ENCODE measurements at regions not wholly inside any gene's neighbourhood (a gene's known extent, or its start where the extent isn't known, plus 50 kb on each side); places are given as distances from the start of the nearest gene placed in this dataset.

GRCh38 chr3:10717756-10718155 is 98.3 kb upstream of the SLC6A11 start:
- H3K9ac ChIP-seq (ENCODE audit: low read length), result no peak overlapping the region
- H3K27me3 ChIP-seq (ENCODE audit: insufficient read depth, low read length, poor library complexity), result no peaks in the 10 kb centered on the region
- no peak overlapping the region for H2BK120ac ChIP-seq (ENCODE audit: low read depth, low read length)
- no peaks in the 10 kb centered on the region for H3K79me2 ChIP-seq (ENCODE audit: control insufficient read depth, insufficient read depth, low read length)
- no peak overlapping the region for H3K27ac ChIP-seq (ENCODE audit: low read depth, low read length)
- no peaks in the 10 kb centered on the region for H3K4me1 ChIP-seq (ENCODE audit: control insufficient read depth, low read depth, low read length)
- no peak overlapping the region for H2BK15ac ChIP-seq (replicated peaks; ENCODE audit: low read depth)
- H2BK5ac ChIP-seq (ENCODE audit: low read length), result no peak overlapping the region
- no peaks in the 10 kb centered on the region for H3K79me1 ChIP-seq (ENCODE audit: low read length)
- H3K4me3 ChIP-seq (ENCODE audit: low read length), result no peak overlapping the region
- H3K4me2 ChIP-seq (ENCODE audit: low read length), result no peak overlapping the region
- no peak overlapping the region for H3K4ac ChIP-seq (ENCODE audit: low read depth, low read length)
- H4K8ac ChIP-seq (ENCODE audit: low read depth, low read length), result no peak overlapping the region
- H2AK5ac ChIP-seq (ENCODE audit: low read length), result no peak overlapping the region
- H3K36me3 ChIP-seq (ENCODE audit: control insufficient read depth, insufficient read depth, low read length), result no peaks in the 10 kb centered on the region
- no peak overlapping the region for H3K56ac ChIP-seq (ENCODE audit: low read length)
- no peak overlapping the region for H4K5ac ChIP-seq (ENCODE audit: low read length)
- no peak overlapping the region for H3K18ac ChIP-seq (ENCODE audit: low read length)
- DNase-seq, result no peak
- whole genome bisulfite sequencing (ENCODE audit: extremely low coverage, insufficient coverage, low lambda C conversion rate), result no CpG with 5 or more reads among the region's 4 CpGs
- H3K23ac ChIP-seq (ENCODE audit: low read length), result no peak overlapping the region

DNA sequence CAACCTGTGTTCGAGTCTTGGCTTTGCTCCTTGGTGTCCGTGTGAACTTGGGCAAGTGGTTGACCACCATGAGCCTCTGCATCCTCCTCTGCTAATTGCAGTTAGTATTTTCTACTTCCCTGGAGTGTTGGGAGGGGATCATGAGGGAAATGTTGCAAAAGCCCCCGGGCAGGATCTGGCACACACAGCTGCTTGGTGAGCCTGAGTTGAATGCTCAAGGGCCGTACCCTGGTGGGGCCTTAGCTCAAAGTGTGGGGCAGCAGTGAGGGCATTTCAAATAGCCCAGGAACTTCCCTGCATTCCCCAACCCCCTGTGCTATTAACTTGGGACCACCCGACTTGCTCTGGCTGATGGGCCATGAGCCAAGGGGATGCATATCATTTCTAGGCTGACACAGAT is 94.9 kb upstream of the SLC6A11 start:
- H2BK5ac ChIP-seq (ENCODE audit: low read length), result no peak overlapping the region
- no peak overlapping the region for H3K23ac ChIP-seq (ENCODE audit: low read length)
- no peak overlapping the region for H2AK5ac ChIP-seq (ENCODE audit: low read length)
- H3K27me3 ChIP-seq (ENCODE audit: insufficient read depth, low read length, poor library complexity), result no peaks in the 10 kb centered on the region
- no peaks in the 10 kb centered on the region for H3K79me1 ChIP-seq (ENCODE audit: low read length)
- H3K4me2 ChIP-seq (ENCODE audit: low read length), result no peak overlapping the region
- H2BK15ac ChIP-seq (replicated peaks; ENCODE audit: low read depth), result no peak overlapping the region
- no peak overlapping the region for H4K5ac ChIP-seq (ENCODE audit: low read length)
- H3K18ac ChIP-seq (ENCODE audit: low read length), result no peak overlapping the region
- H3K56ac ChIP-seq (ENCODE audit: low read length), result no peak overlapping the region
- H3K4ac ChIP-seq (ENCODE audit: low read depth, low read length), result no peak overlapping the region
- H3K79me2 ChIP-seq (ENCODE audit: control insufficient read depth, insufficient read depth, low read length), result no peaks in the 10 kb centered on the region
- H4K8ac ChIP-seq (ENCODE audit: low read depth, low read length), result no peak overlapping the region
- H3K4me1 ChIP-seq (ENCODE audit: control insufficient read depth, low read depth, low read length), result no peaks in the 10 kb centered on the region
- H3K36me3 ChIP-seq (ENCODE audit: control insufficient read depth, insufficient read depth, low read length), result no peaks in the 10 kb centered on the region
- H3K27ac ChIP-seq (ENCODE audit: low read depth, low read length), result no peak overlapping the region
- no peak overlapping the region for H3K9ac ChIP-seq (ENCODE audit: low read length)
- no peak overlapping the region for H3K4me3 ChIP-seq (ENCODE audit: low read length)
- DNase-seq, result no peak
- H2BK120ac ChIP-seq (ENCODE audit: low read depth, low read length), result no peak overlapping the region
- no CpG with 5 or more reads among the region's 5 CpGs for WGBS (ENCODE audit: extremely low coverage, insufficient coverage, low lambda C conversion rate)

DNA sequence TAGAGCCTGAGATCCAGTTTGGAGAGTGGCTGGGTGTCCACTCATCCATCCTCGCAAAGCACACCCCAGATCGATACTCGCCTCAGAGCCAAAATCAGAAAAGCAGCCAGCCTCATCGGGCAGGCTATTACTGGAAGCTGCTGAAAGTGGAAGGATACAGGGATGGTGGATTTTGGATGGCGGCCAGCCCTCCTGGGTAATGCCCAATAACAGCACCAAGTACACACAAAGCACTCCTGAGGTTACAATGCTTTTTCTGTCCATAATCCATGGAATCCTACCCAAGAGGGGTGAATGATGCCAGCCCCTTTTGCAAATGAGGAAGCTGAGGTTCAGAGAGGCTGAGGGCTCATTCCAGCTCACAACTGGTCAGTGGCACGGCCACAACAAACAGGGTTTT is 93.1 kb upstream of the SLC6A11 start:
- H2AK5ac ChIP-seq (ENCODE audit: low read length), result no peak overlapping the region
- WGBS (ENCODE audit: extremely low coverage, insufficient coverage, low lambda C conversion rate), result no CpG with 5 or more reads among the region's 6 CpGs

GRCh38 chr3:10723991-10724390 is 92.0 kb upstream of the SLC6A11 start:
- H3K4ac ChIP-seq (ENCODE audit: low read depth, low read length), result no peak overlapping the region
- no peaks in the 10 kb centered on the region for H3K27me3 ChIP-seq (ENCODE audit: insufficient read depth, low read length, poor library complexity)
- no peaks in the 10 kb centered on the region for H3K36me3 ChIP-seq (ENCODE audit: control insufficient read depth, insufficient read depth, low read length)
- no peaks in the 10 kb centered on the region for H3K79me2 ChIP-seq (ENCODE audit: control insufficient read depth, insufficient read depth, low read length)
- DNase-seq, result no peak
- no peak overlapping the region for H3K4me3 ChIP-seq (ENCODE audit: low read length)
- H2BK120ac ChIP-seq (ENCODE audit: low read depth, low read length), result no peak overlapping the region
- no peak overlapping the region for H2BK5ac ChIP-seq (ENCODE audit: low read length)
- no peak overlapping the region for H4K5ac ChIP-seq (ENCODE audit: low read length)
- H3K18ac ChIP-seq (ENCODE audit: low read length), result no peak overlapping the region
- no peak overlapping the region for H3K23ac ChIP-seq (ENCODE audit: low read length)
- no peaks in the 10 kb centered on the region for H3K79me1 ChIP-seq (ENCODE audit: low read length)
- H3K56ac ChIP-seq (ENCODE audit: low read length), result peak overlapping the region; percentile 15
- H3K4me2 ChIP-seq (ENCODE audit: low read length), result no peak overlapping the region
- no peaks in the 10 kb centered on the region for H3K4me1 ChIP-seq (ENCODE audit: control insufficient read depth, low read depth, low read length)
- no peak overlapping the region for H2BK15ac ChIP-seq (replicated peaks; ENCODE audit: low read depth)
- H2AK5ac ChIP-seq (ENCODE audit: low read length), result no peak overlapping the region
- no peak overlapping the region for H4K8ac ChIP-seq (ENCODE audit: low read depth, low read length)
- no peak overlapping the region for H3K27ac ChIP-seq (ENCODE audit: low read depth, low read length)
- no CpG with 5 or more reads among the region's 6 CpGs for WGBS (ENCODE audit: extremely low coverage, insufficient coverage, low lambda C conversion rate)
- H3K9ac ChIP-seq (ENCODE audit: low read length), result no peak overlapping the region

More for the DNA sequence above, 93.1 kb upstream of the SLC6A11 start:
- Histone ChIP-seq H3K23ac (ENCODE audit: low read length) (no peak overlapping the region), H3K27me3 (ENCODE audit: insufficient read depth, low read length, poor library complexity) (no peaks in the 10 kb centered on the region), H3K4ac (ENCODE audit: low read depth, low read length) (no peak overlapping the region), H3K4me3 (ENCODE audit: low read length) (no peak overlapping the region), H2BK120ac (ENCODE audit: low read depth, low read length) (no peak overlapping the region), H4K8ac (ENCODE audit: low read depth, low read length) (no peak overlapping the region), H2BK15ac (replicated peaks; ENCODE audit: low read depth) (no peak overlapping the region), H3K18ac (ENCODE audit: low read length) (no peak overlapping the region), H3K56ac (ENCODE audit: low read length) (no peak overlapping the region), H4K5ac (ENCODE audit: low read length) (no peak overlapping the region), H3K79me1 (ENCODE audit: low read length) (no peaks in the 10 kb centered on the region), H3K4me2 (ENCODE audit: low read length) (no peak overlapping the region), H3K36me3 (ENCODE audit: control insufficient read depth, insufficient read depth, low read length) (no peaks in the 10 kb centered on the region), H3K4me1 (ENCODE audit: control insufficient read depth, low read depth, low read length) (no peaks in the 10 kb centered on the region), H2BK5ac (ENCODE audit: low read length) (no peak overlapping the region), H3K9ac (ENCODE audit: low read length) (no peak overlapping the region), H3K79me2 (ENCODE audit: control insufficient read depth, insufficient read depth, low read length) (no peaks in the 10 kb centered on the region), H3K27ac (ENCODE audit: low read depth, low read length) (no peak overlapping the region)
- DNase-seq, result no peak

DNA sequence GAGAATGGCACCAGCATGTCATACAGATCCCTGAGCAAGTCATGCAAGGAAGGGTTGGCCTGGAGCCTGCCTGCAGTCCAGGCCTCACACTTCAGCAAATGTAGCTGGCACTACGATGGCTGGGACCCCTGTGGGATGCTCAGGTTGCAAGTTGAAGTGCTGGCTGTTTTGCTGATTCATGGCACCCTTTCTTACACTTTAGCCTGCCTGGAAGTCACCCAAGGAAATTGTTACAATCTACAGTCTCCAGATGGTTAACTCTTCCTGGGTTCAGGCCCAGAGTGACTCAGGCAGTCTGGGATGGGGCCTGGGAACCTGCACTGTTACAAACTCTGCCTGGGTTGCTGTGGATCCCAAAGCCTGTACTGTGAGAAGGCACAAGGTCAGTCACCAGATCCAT is 91.0 kb upstream of the SLC6A11 start:
- Histone ChIP-seq H3K9ac (ENCODE audit: low read length) (no peak overlapping the region), H3K4me3 (ENCODE audit: low read length) (no peak overlapping the region), H3K79me2 (ENCODE audit: control insufficient read depth, insufficient read depth, low read length) (no peaks in the 10 kb centered on the region), H3K27ac (ENCODE audit: low read depth, low read length) (no peak overlapping the region), H2BK15ac (replicated peaks; ENCODE audit: low read depth) (no peak overlapping the region), H3K56ac (ENCODE audit: low read length) (no peak overlapping the region), H3K23ac (ENCODE audit: low read length) (no peak overlapping the region), H3K4me1 (ENCODE audit: control insufficient read depth, low read depth, low read length) (peaks cover 4% of the 10 kb centered on the region), H3K27me3 (ENCODE audit: insufficient read depth, low read length, poor library complexity) (no peaks in the 10 kb centered on the region), H2BK5ac (ENCODE audit: low read length) (no peak overlapping the region), H2AK5ac (ENCODE audit: low read length) (no peak overlapping the region), H3K18ac (ENCODE audit: low read length) (no peak overlapping the region), H2BK120ac (ENCODE audit: low read depth, low read length) (no peak overlapping the region), H4K5ac (ENCODE audit: low read length) (no peak overlapping the region), H3K4ac (ENCODE audit: low read depth, low read length) (no peak overlapping the region), H3K4me2 (ENCODE audit: low read length) (no peak overlapping the region), H3K36me3 (ENCODE audit: control insufficient read depth, insufficient read depth, low read length) (no peaks in the 10 kb centered on the region), H4K8ac (ENCODE audit: low read depth, low read length) (no peak overlapping the region), H3K79me1 (ENCODE audit: low read length) (no peaks in the 10 kb centered on the region)
- no peak for DNase-seq
- WGBS (ENCODE audit: extremely low coverage, insufficient coverage, low lambda C conversion rate), result no CpG with 5 or more reads among the region's 1 CpG

GRCh38 chr3:10725846-10726245 is 90.2 kb upstream of the SLC6A11 start:
- no peak overlapping the region for H2BK15ac ChIP-seq (replicated peaks; ENCODE audit: low read depth)
- H3K36me3 ChIP-seq (ENCODE audit: control insufficient read depth, insufficient read depth, low read length), result no peaks in the 10 kb centered on the region
- DNase-seq, result no peak
- H3K23ac ChIP-seq (ENCODE audit: low read length), result no peak overlapping the region
- no peak overlapping the region for H3K4me2 ChIP-seq (ENCODE audit: low read length)
- H3K18ac ChIP-seq (ENCODE audit: low read length), result no peak overlapping the region
- H2BK5ac ChIP-seq (ENCODE audit: low read length), result no peak overlapping the region
- no peak overlapping the region for H4K8ac ChIP-seq (ENCODE audit: low read depth, low read length)
- H3K27me3 ChIP-seq (ENCODE audit: insufficient read depth, low read length, poor library complexity), result no peaks in the 10 kb centered on the region
- no peaks in the 10 kb centered on the region for H3K79me1 ChIP-seq (ENCODE audit: low read length)
- no peak overlapping the region for H3K27ac ChIP-seq (ENCODE audit: low read depth, low read length)
- no peak overlapping the region for H3K4me3 ChIP-seq (ENCODE audit: low read length)
- H3K79me2 ChIP-seq (ENCODE audit: control insufficient read depth, insufficient read depth, low read length), result no peaks in the 10 kb centered on the region
- no CpG with 5 or more reads among the region's 5 CpGs for WGBS (ENCODE audit: extremely low coverage, insufficient coverage, low lambda C conversion rate)
- peaks cover 4% of the 10 kb centered on the region for H3K4me1 ChIP-seq (ENCODE audit: control insufficient read depth, low read depth, low read length)
- no peak overlapping the region for H4K5ac ChIP-seq (ENCODE audit: low read length)
- no peak overlapping the region for H3K9ac ChIP-seq (ENCODE audit: low read length)
- H2BK120ac ChIP-seq (ENCODE audit: low read depth, low read length), result no peak overlapping the region
- H3K4ac ChIP-seq (ENCODE audit: low read depth, low read length), result no peak overlapping the region
- no peak overlapping the region for H3K56ac ChIP-seq (ENCODE audit: low read length)
- H2AK5ac ChIP-seq (ENCODE audit: low read length), result no peak overlapping the region
